ENCODE measurements at regions not wholly inside any gene's neighbourhood (a gene's known extent, or its start where the extent isn't known, plus 50 kb on each side); places are given as distances from the start of the nearest gene placed in this dataset.

DNA sequence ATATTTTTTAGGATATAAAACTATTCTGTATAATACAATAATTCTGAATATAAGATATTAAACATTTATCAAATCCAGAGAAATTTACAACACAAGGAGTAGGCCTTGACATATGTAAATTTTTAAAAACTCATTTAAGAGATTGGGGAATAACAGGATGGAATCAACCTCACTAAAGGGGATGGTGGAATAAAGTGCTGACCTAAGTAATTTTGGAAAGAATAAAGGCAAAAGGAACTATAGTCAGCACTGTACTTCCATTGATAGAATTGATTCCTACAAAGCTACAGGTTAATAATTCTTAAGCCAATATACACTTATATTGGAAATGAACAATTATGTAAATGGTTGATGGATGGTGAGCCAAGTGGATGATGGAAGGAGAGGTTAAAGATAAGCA lies 549.3 kb downstream of the TBL1XR1 start:
- Mint-ChIP-seq H3K27ac (ENCODE audit: unreplicated experiment) (no peak overlapping the region), H3K4me1 (ENCODE audit: low read depth, unreplicated experiment) (no peaks in the 10 kb centered on the region), H3K27me3 (ENCODE audit: unreplicated experiment) (no peaks in the 10 kb centered on the region), H3K9me3 (ENCODE audit: unreplicated experiment) (no peaks in the 10 kb centered on the region), H3K4me3 (ENCODE audit: unreplicated experiment) (no peak overlapping the region), H3K36me3 (ENCODE audit: unreplicated experiment) (peaks cover 4% of the 10 kb centered on the region)
- no peak for TF ChIP-seq CTCF (IDR thresholded peaks at IDR 0.05; ENCODE audit: partially characterized antibody, unreplicated experiment)
- DNase-seq = no peak

DNA sequence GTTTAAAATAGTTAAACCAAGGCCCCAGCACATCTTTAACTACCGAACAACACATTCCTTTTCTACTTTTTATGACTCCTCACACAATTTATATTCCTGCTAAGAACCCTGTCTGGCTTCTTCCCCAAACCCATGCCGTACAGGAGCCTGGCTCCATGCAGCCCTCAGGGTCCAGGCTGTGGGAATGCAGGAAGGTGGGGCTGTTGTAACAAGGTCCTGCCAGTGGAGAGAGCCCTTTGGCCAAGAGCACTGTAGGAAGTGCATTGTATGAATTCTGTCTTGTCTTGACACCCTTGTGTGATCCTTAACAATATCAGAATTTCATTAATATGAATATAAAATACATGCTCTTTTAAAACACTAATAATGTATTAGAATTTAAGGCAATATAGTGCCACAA lies 563.8 kb downstream of the TBL1XR1 start:
- H3K27me3 Mint-ChIP-seq (ENCODE audit: unreplicated experiment) = no peaks in the 10 kb centered on the region
- no peaks in the 10 kb centered on the region for H3K4me1 Mint-ChIP-seq (ENCODE audit: low read depth, unreplicated experiment)
- no peak for TF ChIP-seq CTCF (IDR thresholded peaks at IDR 0.05; ENCODE audit: partially characterized antibody, unreplicated experiment)
- no peaks in the 10 kb centered on the region for H3K9me3 Mint-ChIP-seq (ENCODE audit: unreplicated experiment)
- H3K4me3 Mint-ChIP-seq (ENCODE audit: unreplicated experiment) = no peak overlapping the region
- H3K27ac Mint-ChIP-seq (ENCODE audit: unreplicated experiment) = no peak overlapping the region
- no peak for DNase-seq
- H3K36me3 Mint-ChIP-seq (ENCODE audit: unreplicated experiment) = no peaks in the 10 kb centered on the region

DNA sequence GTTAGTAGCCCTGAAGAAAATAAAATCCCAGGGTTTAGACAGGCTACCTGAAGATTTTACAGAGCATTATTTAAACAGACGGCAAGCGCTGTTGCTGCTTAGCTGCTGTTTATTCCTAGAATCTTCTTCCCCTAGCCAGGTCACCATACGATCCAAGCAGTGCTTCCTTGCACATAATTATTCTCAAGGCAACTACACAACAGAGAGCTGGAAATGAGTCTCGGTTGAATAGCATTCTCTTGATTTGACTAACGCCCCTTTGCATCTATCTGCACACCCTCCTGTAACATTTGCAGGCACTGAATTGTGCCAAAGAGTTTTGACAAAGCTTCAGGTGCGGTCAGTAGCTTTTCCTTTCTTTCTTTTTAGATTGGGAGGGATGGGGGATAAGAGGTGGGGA lies 564.4 kb downstream of the TBL1XR1 start:
- no peaks in the 10 kb centered on the region for H3K27me3 Mint-ChIP-seq (ENCODE audit: unreplicated experiment)
- H3K4me3 Mint-ChIP-seq (ENCODE audit: unreplicated experiment) = no peak overlapping the region
- no peaks in the 10 kb centered on the region for H3K36me3 Mint-ChIP-seq (ENCODE audit: unreplicated experiment)
- no peaks in the 10 kb centered on the region for H3K9me3 Mint-ChIP-seq (ENCODE audit: unreplicated experiment)
- TF ChIP-seq CTCF (IDR thresholded peaks at IDR 0.05; ENCODE audit: partially characterized antibody, unreplicated experiment) = no peak
- no peaks in the 10 kb centered on the region for H3K4me1 Mint-ChIP-seq (ENCODE audit: low read depth, unreplicated experiment)
- DNase-seq = no peak
- H3K27ac Mint-ChIP-seq (ENCODE audit: unreplicated experiment) = no peak overlapping the region

DNA sequence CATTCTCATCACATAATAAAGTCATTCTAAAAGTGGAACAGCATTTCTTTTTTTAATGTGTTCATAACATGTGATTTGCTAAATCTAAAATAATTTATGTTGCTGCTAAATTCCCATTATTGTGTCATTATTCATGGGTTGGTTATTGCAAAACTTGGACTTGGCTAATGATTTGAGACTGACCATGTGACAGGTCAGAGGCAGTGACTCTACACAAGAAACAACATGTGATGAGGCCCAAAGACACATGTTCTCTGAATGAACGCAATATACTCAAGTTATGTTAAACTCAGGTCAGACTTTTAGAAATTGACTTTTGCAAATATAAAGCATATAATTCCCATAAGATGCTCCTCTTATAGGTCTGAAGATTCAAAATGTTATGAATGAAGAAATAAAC lies 566.1 kb downstream of the TBL1XR1 start:
- no peaks in the 10 kb centered on the region for H3K4me1 Mint-ChIP-seq (ENCODE audit: low read depth, unreplicated experiment)
- TF ChIP-seq CTCF (IDR thresholded peaks at IDR 0.05; ENCODE audit: partially characterized antibody, unreplicated experiment) = no peak
- no peak overlapping the region for H3K4me3 Mint-ChIP-seq (ENCODE audit: unreplicated experiment)
- H3K9me3 Mint-ChIP-seq (ENCODE audit: unreplicated experiment) = no peaks in the 10 kb centered on the region
- H3K27me3 Mint-ChIP-seq (ENCODE audit: unreplicated experiment) = no peaks in the 10 kb centered on the region
- H3K36me3 Mint-ChIP-seq (ENCODE audit: unreplicated experiment) = no peaks in the 10 kb centered on the region
- H3K27ac Mint-ChIP-seq (ENCODE audit: unreplicated experiment) = no peak overlapping the region
- DNase-seq = no peak

DNA sequence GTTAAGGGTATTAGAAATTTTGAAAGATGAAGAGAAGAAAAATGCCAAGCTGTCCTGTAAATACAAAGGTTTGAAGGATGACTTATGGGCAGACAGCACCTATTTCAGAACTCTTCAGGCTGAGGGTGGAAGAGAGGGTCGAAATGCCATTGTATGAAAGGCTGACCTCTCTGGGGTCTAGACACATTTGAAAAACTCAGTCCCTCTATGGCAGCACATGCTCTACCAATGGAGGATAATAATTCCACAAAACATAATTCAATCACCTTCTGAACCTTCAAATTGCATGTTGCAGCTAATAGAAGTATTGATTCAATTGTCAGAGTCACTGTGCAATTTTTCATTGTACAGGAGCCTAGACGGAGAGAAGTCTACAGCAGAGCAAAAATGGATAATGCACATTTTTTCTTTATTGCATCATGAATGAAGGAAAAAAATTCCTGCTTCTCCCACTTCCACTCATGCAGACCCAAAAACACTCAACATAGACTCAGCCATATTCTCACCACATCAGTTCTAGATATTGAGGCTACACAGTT lies 569.1 kb downstream of the TBL1XR1 start:
- no peak for TF ChIP-seq CTCF (IDR thresholded peaks at IDR 0.05; ENCODE audit: partially characterized antibody, unreplicated experiment)
- H3K36me3 Mint-ChIP-seq (ENCODE audit: unreplicated experiment) = no peaks in the 10 kb centered on the region
- H3K4me3 Mint-ChIP-seq (ENCODE audit: unreplicated experiment) = no peak overlapping the region
- DNase-seq = no peak
- H3K9me3 Mint-ChIP-seq (ENCODE audit: unreplicated experiment) = no peaks in the 10 kb centered on the region
- no peaks in the 10 kb centered on the region for H3K4me1 Mint-ChIP-seq (ENCODE audit: low read depth, unreplicated experiment)
- H3K27me3 Mint-ChIP-seq (ENCODE audit: unreplicated experiment) = no peaks in the 10 kb centered on the region
- no peak overlapping the region for H3K27ac Mint-ChIP-seq (ENCODE audit: unreplicated experiment)

Data from glutamatergic neuron (in vitro differentiated cells).